Caki2 (cell line): ENCODE measurements at regions not wholly inside any gene's neighbourhood (a gene's known extent, or its start where the extent isn't known, plus 50 kb on each side); places are given as distances from the start of the nearest gene placed in this dataset.

Source experiments
- DNase-seq: peaks from one replicate; pipeline ENCODE4 v3.0.0-alpha.2; 2015; ENCODE audit warnings: low read depth
- in situ Hi-C: cut with HindIII; loops from 2 replicates; pipeline ENCODE4 v1.10.0; 2016; ENCODE audit warnings: low sequenced_read_pairs, low pct_unique_long_range_greater_than_20kb, mixed read lengths

DNA sequence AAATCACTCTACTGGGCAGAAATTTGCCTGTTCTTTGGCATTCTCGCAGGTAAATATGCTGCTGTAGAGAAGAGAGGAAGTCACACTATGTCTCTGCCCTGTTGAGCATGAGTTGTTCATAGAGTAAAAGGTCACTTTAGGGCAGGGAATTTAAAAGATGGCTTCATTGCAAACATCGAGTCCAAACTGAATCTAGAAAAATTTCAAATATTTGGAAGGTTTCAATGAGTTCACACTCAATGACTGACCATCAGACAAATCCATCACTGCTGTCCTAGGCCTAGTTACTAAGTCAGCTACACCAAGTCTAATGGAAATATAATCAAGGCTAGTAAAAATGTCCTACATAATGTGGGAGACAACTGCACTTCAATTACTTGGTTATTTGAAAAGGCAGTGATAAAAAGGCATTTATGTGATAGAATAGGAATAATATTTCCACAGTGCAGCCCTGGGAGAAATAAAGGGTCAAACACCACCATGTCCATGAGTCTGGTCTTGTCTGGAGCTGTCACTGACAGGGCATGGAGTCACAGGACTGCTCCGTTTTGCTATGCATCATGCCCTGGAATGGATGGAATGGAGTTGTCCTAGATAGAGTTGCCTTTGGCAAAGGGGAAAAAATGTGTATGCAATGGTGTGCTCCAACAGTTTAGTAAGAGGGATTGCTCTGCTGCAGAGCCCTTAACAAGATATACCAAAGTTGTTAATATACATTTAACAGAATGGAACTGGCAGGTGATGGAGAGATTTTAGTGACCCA is 218.5 kb upstream of the DAPK1 start:
- in situ Hi-C loops = no loop called here
- no peak for DNase-seq

DNA sequence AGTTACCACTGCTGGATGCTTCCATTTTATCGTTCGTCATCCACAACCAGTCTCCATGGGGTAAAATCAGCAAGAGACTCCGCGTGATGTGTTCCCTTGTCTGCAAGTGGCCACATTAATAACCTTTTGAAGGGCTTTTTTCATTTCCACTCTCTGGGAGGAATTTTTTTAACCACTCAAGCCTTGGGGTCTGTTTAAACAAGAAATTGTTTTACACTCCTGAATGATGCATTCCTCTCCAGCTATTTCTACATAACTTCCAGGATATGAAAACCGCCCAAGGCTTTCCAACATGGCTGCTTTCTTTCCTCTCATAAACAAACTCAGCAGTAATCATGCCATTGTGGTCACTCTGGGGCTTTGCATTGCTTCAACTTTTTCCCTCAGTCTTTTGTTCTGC is 217.2 kb upstream of the DAPK1 start:
- DNase-seq = peak; percentile 19
- in situ Hi-C loops = no loop called here

DNA sequence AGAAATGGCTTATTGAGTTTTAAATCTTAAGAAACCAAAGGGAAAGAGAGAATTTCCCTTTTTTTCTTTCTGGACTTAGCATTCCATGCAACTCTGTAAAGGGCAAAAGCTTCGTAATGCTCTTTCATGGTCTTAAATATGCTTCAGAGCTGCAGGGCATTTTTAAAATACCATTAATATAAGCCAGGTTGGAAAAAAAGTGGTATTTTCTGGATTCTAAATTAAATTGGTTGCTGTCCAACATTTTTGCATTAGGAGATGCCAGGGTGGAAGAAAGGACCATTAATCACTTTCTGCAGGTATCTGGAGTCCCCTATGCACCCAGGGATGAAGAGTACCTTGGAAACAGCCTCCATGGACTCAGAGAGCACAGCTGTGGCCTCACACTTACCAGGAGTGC is 215.1 kb upstream of the DAPK1 start:
- in situ Hi-C loops = no loop called here
- no peak for DNase-seq

DNA sequence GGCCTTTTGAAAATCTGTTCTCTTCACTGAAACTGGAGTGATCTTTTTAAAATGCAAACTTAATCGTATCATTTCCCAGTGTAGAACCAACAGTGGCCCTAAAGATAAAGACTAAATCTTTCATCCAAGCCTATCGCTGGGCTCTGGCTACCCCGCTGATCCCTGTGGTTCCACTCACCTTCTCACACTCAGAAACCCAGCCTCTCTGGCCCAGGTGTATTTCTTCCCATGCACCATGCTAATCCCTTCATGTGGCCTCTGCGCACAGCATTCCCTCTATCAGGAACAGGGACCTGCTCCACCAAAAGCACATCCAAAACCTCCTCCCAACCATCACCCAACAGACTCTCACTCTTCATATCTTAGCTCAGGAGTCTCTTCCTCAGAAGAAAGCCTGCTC is 214.1 kb upstream of the DAPK1 start:
- no peak for DNase-seq
- in situ Hi-C loops = no loop called here

DNA sequence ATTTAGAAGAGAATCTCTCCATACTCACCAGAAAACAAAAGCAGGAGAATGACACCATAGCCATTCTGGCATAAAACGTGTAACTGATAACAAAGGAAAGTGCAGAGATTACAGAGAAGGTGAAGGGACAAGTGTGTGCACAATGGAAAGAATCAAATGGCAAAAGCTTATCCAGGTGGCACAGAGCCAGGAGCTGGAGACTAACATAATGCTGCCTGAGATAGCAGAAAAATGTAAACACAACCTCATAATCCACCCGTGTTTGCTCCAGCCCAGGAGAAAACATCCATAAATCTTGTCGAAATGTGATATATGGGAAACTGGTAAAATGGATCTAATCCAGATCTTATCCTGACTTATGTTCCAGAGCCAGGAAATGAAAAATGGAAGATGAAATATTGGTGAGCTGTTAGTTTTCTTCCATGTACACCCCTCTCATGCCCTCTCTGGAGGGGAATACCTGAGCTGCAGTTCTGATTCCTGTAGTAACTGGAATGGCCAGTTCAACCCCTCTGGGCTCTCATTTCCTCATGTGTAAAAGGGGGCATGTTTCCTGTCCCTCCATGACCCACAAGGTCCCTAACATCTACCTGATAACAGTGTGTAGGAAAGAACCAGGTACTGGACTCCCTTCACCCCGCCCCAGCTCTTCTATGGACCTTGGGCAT is 212.3 kb upstream of the DAPK1 start:
- in situ Hi-C loops = no loop called here
- no peak for DNase-seq

DNA sequence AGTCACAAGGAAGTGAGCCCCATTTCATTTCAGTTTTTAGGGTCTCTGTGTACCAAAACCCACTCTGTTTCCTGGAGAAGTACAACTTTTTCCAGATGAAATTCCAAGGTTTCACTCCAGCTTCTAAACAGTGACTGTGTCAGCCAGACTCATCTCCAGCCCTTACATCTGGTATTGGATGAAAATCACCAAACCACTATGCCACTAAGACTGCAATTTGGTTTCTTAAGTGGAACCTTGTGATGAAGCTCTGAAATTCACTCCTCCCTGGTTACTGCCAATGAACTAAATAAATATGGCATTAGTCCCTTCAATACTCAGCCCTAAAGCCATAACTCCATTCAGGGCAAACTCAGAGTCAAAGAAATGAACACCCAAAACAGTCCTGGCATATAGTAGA is 211.2 kb upstream of the DAPK1 start:
- no peak for DNase-seq
- in situ Hi-C loops = no loop called here

DNA sequence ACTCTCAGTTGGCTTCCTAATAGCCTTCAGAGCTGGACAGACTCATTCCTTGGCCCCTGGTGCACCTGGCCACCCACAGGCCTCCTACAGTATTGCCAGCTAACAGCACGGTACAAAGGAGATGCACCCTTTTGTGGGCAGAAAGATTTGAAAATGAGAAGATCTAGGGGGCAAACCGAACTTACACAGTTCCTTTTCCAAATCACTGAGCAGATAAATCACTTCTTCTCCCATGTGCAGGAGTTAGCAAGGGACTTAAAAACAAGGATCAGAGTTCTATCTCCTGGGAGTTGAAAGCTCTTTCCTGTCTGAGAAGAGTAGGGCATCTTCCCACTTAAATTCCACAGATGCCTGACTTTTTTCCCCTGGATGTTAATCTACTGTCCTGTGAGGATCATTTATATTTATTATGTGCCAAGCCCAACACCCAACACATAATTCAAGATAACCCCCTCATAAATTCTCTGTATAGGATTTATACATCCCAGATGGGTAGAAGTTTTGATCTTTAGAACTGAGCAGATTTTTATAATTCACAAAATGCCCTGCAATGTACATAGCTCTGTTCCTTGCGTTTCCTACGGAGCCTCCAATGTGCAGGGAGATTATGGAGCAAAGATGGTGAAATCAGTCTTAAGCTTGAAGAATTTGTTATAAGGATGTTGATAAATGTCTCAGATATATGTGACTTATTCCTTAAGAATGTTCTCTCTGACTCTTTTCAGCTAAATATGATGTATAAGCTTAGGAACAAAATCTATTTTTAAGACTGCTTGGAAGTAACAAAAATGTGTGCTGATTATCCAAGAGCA is 207.2 kb upstream of the DAPK1 start:
- in situ Hi-C loops = no loop called here
- no peak for DNase-seq

DNA sequence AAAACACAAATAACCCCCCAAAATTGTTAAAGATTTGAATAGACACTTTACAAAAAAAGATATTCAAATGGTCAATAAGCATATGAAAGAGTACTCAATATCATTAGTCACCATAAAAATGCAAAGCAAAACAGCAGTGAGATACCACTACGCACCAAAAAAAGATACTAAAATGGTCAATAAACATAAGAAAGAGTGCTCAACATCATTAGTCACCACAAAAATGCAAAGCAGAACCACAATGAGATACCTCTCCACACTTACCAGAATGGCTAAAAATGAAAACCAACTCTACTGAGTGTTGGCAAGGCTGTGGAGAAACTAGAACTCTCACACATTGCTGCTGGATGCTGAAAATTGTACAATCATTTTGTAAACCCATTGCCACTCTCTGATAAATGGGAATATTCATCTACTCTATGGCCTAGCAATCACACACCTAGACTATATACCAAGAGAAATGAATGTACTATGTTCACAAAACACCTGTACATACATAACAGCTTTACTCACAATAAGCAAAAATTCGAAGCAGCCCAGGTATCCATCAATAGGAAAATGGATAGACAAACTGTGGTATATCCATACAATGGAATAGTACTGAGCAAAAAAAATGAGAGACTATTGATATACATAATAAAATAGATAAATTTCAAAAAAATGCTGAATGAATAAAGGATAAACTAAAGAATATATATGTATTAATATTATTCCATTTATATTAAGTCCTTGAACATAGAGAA is 205.0 kb upstream of the DAPK1 start:
- in situ Hi-C loops = no loop called here
- no peak for DNase-seq

DNA sequence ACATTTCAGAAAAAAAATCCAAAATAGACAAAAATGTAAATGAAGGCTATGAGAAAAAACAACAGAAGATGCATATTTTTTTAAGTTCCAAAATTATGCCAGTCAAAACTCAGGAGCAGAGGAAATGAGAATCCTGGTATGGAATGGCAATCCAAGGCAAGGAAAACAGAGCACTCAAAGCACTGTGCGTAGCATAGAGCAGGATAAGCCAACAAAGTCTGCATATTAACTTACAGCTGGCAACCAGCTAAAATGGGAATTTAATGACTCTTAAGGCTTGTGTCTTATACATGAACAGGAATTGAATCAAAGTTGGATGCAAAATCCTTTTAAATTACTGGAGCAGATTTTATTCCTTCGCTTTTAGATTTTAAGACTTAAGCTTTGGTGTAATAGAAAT is 203.5 kb upstream of the DAPK1 start:
- in situ Hi-C loops = no loop called here
- DNase-seq = no peak

DNA sequence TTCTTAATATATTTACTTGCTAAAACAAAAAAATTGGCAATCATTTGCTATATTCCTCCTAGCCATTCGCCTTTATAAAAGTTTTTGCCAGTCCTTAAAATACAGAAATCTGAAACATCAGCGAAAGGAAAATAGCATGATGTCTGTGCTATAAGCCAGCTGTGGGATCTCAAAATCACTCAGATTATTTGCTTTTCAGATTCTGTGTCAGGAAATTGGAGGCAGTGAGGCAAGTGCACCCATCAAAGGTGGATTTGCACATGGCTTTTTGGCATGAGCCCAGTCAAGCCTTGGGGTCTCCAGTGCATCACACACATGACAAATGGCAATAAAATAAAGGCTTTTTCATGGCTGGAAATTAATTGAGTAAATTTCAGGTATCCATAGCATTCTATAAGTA is 196.8 kb upstream of the DAPK1 start:
- in situ Hi-C loops = no loop called here

DNA sequence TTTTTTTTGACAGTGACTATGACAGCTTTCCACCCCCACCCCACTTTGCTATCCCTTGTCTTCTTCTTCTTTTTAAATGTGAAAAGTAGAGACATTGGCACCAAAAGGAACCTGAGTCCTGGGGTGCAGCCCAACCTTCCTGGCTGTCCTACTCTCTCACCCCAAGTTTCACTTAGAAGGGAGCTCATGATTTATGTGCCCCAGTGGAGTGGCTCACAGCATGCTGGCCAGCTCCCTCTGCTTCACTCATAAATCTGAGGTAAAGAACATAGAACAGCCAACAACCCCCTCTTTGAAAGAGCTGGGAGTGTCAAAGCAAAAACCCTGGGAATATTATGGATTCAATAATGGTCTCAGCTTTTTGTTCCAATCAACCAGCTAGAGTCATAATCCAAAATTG is 196.3 kb upstream of the DAPK1 start:
- no peak for DNase-seq
- in situ Hi-C loops = no loop called here

More for the DNA sequence above, 196.8 kb upstream of the DAPK1 start:
- no peak for DNase-seq

DNA sequence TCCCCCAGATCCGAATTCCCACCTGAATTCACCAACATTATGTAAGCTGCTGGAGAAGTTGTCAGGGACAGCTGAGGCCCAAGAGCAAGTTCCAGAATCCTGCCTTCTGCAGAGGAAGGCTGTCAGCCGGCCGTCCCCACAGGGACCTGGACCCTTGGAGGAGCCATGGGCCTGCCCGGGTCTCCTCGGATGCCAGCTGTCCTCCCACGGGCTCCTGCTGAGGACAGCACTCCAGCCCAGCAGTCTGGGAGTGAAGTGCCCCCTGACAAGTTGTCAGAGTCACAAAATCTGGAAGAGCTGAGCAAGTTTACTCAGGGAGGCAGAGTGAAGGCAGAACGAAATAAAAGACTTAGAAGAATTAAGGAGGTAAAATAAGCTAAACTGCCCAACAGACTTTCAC is 192.5 kb upstream of the DAPK1 start:
- in situ Hi-C loops = no loop called here
- no peak for DNase-seq

DNA sequence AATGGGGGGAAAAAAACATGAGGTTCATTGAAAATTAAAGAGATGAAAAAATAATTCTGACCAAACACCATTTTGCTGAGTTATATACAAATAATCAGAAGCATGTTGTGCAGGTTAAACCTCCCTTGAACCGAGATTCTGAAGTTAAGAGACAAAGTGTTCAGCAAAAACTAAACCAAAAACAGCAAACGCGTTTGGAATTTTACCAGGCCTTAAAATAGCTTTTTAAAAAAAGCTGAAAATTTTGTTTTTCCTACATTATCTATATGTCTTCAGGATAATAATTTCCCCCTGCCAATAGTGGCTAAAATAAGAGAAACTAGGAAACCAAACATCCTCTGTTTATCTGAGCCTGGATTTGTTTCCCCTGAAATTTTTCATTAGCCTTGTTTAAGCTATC is 191.7 kb upstream of the DAPK1 start:
- in situ Hi-C loops = no loop called here
- no peak for DNase-seq

DNA sequence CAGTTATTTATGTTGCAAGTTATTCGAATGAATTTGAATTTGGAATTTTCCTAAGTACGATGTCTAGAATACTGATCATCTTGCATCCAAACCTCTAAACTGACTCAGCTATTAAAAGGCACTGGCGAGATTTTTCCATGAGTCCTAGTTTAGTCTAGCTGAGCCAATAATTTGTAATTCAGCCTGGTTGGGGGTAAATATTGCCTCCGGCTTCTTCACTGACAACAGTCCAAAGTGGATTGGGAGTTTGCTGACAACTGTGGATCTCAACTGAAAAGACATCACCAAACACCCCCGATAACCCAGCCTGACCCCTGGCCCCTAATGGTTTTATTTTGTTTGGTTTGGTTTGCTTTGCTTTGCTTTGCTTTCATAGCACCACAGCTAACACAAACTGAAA is 189.8 kb upstream of the DAPK1 start:
- DNase-seq = no peak
- in situ Hi-C loops = no loop called here

DNA sequence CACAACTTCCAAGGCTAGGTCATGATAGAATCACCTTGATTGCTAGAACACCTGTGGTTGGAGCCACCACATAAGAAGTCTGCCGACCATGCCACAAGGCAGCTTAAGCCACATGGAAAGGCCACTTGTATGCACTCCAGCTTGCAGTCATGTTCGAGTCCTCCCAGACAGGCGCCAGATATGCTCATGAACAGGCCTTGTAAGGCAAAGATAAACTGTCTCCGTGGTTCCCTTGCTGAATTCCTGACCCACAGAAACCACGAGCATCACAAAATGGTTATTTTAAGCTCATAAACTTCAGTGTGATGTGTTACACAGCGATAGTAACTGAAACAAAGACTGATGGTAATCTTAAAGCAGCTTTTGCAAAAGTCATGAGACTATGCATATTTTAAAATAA is 188.4 kb upstream of the DAPK1 start:
- in situ Hi-C loops = no loop called here
- DNase-seq = no peak

DNA sequence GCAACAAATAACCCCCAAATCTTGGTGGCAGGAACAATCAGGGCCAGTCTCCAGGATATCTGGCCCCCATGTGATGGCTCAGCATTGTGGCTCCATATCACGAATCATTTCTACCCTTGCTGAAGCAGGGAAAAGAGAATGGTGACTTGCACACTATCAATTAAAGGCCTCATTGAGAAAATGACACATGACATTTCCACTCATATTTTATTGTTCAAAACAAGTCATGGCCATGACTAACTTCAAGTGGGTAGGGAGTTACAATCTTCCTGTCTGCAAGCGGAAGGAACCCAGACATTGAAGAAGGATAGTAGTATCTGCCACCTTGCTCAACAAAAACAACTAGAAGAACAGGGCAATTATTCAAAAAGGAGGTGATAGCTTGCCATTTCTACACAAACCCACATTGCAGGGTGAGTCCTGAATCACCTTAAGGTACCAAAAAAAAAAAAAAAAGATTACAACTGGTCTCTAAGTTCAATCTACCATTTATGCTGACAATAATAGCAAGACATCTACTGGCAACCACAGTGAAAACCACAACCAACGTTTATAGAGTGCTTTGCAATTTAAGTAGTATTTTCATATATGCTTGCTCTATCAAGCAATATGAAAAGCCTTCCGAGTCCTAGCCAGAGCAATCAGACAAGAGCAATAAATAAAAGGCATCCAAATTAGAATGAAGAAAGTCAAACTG is 186.7 kb upstream of the DAPK1 start:
- in situ Hi-C loops = no loop called here
- DNase-seq = no peak

DNA sequence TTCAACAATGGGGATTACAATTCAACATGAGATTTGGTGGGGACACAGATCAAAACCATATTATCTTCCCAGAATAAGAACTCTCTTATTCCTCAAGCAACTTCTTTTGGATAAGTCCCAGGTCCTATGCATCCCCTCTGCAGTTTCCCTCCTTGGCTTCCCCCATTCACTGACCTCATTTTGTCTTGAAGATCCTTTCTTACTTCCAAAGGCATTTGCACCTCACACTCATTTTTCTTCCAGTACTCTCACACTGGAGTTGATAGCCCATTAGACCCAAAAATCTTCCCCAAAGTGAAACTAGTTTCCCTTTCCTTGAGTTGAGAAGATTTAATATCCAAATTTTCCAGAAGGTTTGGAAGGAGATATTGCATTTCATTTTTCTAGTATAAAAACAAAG is 178.0 kb upstream of the DAPK1 start:
- in situ Hi-C loops = no loop called here
- no peak for DNase-seq

DNA sequence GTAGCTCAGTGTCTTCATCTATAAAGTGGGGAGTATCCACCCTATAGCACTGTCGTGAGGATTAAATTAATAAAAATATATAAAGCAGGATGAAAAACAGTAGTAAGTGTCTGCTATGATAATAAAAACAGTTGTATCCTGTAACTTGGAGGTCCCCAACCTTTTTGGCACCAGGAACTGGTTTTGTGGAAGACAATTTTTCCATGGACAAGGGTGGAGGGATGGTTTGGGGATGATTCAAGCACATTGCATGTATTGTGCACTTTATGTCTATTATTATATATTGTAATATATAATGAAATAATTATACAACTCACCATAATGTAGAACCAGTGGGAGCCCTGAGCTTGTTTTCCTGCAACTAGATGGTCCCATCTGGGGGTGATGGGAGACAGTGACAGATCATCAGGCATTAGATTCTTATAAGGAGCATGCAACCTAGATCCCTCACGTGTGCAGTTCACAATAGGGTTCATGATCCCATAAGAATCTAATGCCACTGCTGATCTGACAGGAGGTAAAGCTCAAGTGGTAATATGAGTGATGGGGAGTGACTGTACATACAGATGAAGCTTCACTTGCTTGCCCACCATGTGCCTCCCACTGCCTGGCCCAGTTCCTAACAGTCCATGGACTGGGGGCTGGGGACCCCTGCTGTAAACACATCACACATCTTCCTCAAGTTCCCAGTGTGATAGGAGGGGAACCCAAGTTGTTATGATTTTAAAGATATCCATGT is 177.4 kb upstream of the DAPK1 start:
- in situ Hi-C loops = no loop called here
- no peak for DNase-seq
